ENCODE measurements at regions not wholly inside any gene's neighbourhood (a gene's known extent, or its start where the extent isn't known, plus 50 kb on each side); places are given as distances from the start of the nearest gene placed in this dataset.

GRCh38 chr3:104873331-104873730, 493.4 kb upstream of the ALCAM start:
- TF ChIP-seq CTCF (IDR thresholded peaks at IDR 0.05), result no peak
- TF ChIP-seq POLR2A (IDR thresholded peaks at IDR 0.05), result no peak
